ENCODE measurements at regions not wholly inside any gene's neighbourhood (a gene's known extent, or its start where the extent isn't known, plus 50 kb on each side); places are given as distances from the start of the nearest gene placed in this dataset.

GRCh38 chr11:112844517-112844916, 116.7 kb upstream of the NCAM1 start:
- Histone ChIP-seq H3K4me1 (replicated peaks in 1 of 4; ENCODE audit: control insufficient read depth in 3 of 4, insufficient read depth in 4 of 4, low read length in 3 of 4) (0 out of 7 replicates have a peak, but pooled peaks cover 0 to 2% (median 0%) of the 10 kb centered on the region in 4 experiments), H2BK120ac (replicated peaks; ENCODE audit: low read depth, low read length) (no peak overlapping the region), H3K23me2 (ENCODE audit: low read depth, low read length) (no peaks in the 10 kb centered on the region), H3K14ac (ENCODE audit: insufficient read length) (no peak overlapping the region), H3K79me2 (ENCODE audit: control insufficient read depth in 1 of 2, insufficient read depth in 2 of 2, low read length in 2 of 2) (no peaks in the 10 kb centered on the region), H3K9me3 (ENCODE audit: insufficient read depth in 2 of 2, low read depth in 1 of 2, low read length in 1 of 2) (no peaks in the 10 kb centered on the region), H3K27me3 (replicated peaks in 1 of 4; ENCODE audit: control insufficient read depth in 3 of 4, extremely low read depth in 1 of 4, insufficient read depth in 3 of 4, low read length in 3 of 4) (no peaks in the 10 kb centered on the region), H2BK20ac (ENCODE audit: low read length) (no peak overlapping the region), H3K27ac (ENCODE audit: low read depth, low read length) (no peak overlapping the region), H3K4me2 (ENCODE audit: insufficient read depth in 1 of 2, low read depth in 2 of 2, low read length in 2 of 2) (no peak overlapping the region), H2AFZ (ENCODE audit: low read length) (no peak overlapping the region), H2BK15ac (ENCODE audit: low read length) (no peak overlapping the region), H3K4ac (replicated peaks; ENCODE audit: insufficient read length, low read depth, low read length) (no peak overlapping the region), H4K91ac (replicated peaks; ENCODE audit: insufficient read length, low read length) (no peak overlapping the region), H3K18ac (ENCODE audit: extremely low read depth, low read length) (no peak overlapping the region), H3K79me1 (ENCODE audit: low read depth, low read length) (no peaks in the 10 kb centered on the region), H2BK12ac (ENCODE audit: low read depth, low read length) (no peak overlapping the region), H4K20me1 (replicated peaks in 1 of 2; ENCODE audit: control insufficient read depth in 1 of 2, insufficient read depth in 2 of 2, low read length in 2 of 2) (no peaks in the 10 kb centered on the region), H4K8ac (ENCODE audit: extremely low read depth, insufficient read depth, low read length) (no peak overlapping the region), H2AK5ac (ENCODE audit: low read depth, low read length) (no peak overlapping the region), H3K23ac (ENCODE audit: insufficient read length) (no peak overlapping the region), H2BK5ac (ENCODE audit: low read depth, low read length) (no peak overlapping the region), H3K4me3 (ENCODE audit: extremely low read depth in 1 of 4, insufficient read depth in 2 of 4, low read depth in 3 of 4, low read length in 4 of 4) (no peak overlapping the region), H4K5ac (ENCODE audit: insufficient read length, low read depth, low read length) (no peak overlapping the region), H3K36me3 (ENCODE audit: control insufficient read depth in 2 of 4, insufficient read depth in 4 of 4, low read length in 3 of 4) (no peaks in the 10 kb centered on the region), H3K9ac (replicated peaks in 1 of 4; ENCODE audit: extremely low read depth in 1 of 4, low read depth in 3 of 4, low read length in 3 of 4) (no peak overlapping the region), H3K56ac (replicated peaks; ENCODE audit: insufficient read length, low read depth, low read length) (no peak overlapping the region)
- ChIA-PET CTCF (ENCODE audit: partially characterized antibody) (interaction anchor here (1.0 to 1.9 kb wide), 2 partner anchors 8 to 391 kb away, joined by 3 to 5 read pairs; no protein-coding TSS in a partner anchor), POLR2A (ENCODE audit: partially characterized antibody) (no interaction called here)
- DNase-seq (ENCODE audit: low read depth in 1 of 2, low spot score in 2 of 2): peak in 1 of 2 experiments; percentile 22
- TF ChIP-seq SIX5 (IDR thresholded peaks at IDR 0.05; ENCODE audit: low read depth, low read length) (no peak), JUN (IDR thresholded peaks at IDR 0.05; ENCODE audit: low read depth, low read length) (no peak), TCF12 (IDR thresholded peaks at IDR 0.05; ENCODE audit: low read depth, low read length) (no peak), ATF2 (IDR thresholded peaks at IDR 0.05; ENCODE audit: low read length) (no peak), TEAD4 (IDR thresholded peaks at IDR 0.05; ENCODE audit: low read depth, low read length) (0 out of 2 replicates have a peak, but pooled peaks have one; percentile 24)
- FAIRE-seq: no peak

Data from H1 (cell line).